ENCODE measurements at regions not wholly inside any gene's neighbourhood (a gene's known extent, or its start where the extent isn't known, plus 50 kb on each side); places are given as distances from the start of the nearest gene placed in this dataset.

GRCh38 chr5:130994496-130995253 is 170.4 kb downstream of the HINT1 start:
- H3K4me3 Mint-ChIP-seq, result no peak overlapping the region
- no peak for ATAC-seq (replicated peaks in 1 of 2)

GRCh38 chr5:130992621-130993020 is 172.4 kb downstream of the HINT1 start:
- Mint-ChIP-seq H3K4me1 (ENCODE audit: low read depth) (no peaks in the 10 kb centered on the region), H3K27me3 (ENCODE audit: low read depth) (no peaks in the 10 kb centered on the region), H3K4me3 (no peak overlapping the region), H3K27ac (no peak overlapping the region), H3K9me3 (no peaks in the 10 kb centered on the region), H3K36me3 (ENCODE audit: insufficient read depth in 2 of 2) (no peaks in the 10 kb centered on the region)
- no peak for ATAC-seq (replicated peaks in 1 of 2)
- no peak for DNase-seq

More at GRCh38 chr5:130994496-130995253, 170.4 kb downstream of the HINT1 start:
- Mint-ChIP-seq H3K36me3 (ENCODE audit: insufficient read depth in 2 of 2) (no peaks in the 10 kb centered on the region), H3K9me3 (no peaks in the 10 kb centered on the region), H3K4me1 (ENCODE audit: low read depth) (no peaks in the 10 kb centered on the region), H3K27me3 (ENCODE audit: low read depth) (no peaks in the 10 kb centered on the region), H3K27ac (no peak overlapping the region)
- no peak for DNase-seq

GRCh38 chr5:130992095-130992494 is 173.0 kb downstream of the HINT1 start:
- ATAC-seq (replicated peaks in 1 of 2) (no peak), DNase-seq (no peak)
- no peak overlapping the region for H3K27ac Mint-ChIP-seq
- no peaks in the 10 kb centered on the region for H3K36me3 Mint-ChIP-seq (ENCODE audit: insufficient read depth in 2 of 2)
- no peaks in the 10 kb centered on the region for H3K27me3 Mint-ChIP-seq (ENCODE audit: low read depth)
- H3K4me1 Mint-ChIP-seq (ENCODE audit: low read depth), result no peaks in the 10 kb centered on the region
- no peak overlapping the region for H3K4me3 Mint-ChIP-seq
- no peaks in the 10 kb centered on the region for H3K9me3 Mint-ChIP-seq

- Mint-ChIP-seq H3K27ac (no peak overlapping the region), H3K27me3 (ENCODE audit: low read depth) (peaks cover 4% of the 10 kb centered on the region), H3K9me3 (peaks cover 0 to 5% of the 10 kb centered on the region in 2 donors), H3K36me3 (ENCODE audit: insufficient read depth in 2 of 2) (peaks cover 0 to 2% of the 10 kb centered on the region in 2 donors), H3K4me1 (ENCODE audit: low read depth) (no peaks in the 10 kb centered on the region), H3K4me3 (no peak overlapping the region)
- DNase-seq, result no peak
- ATAC-seq (replicated peaks in 1 of 2), result no peak
Measured at GRCh38 chr5:130985776-130986175, 179.3 kb downstream of the HINT1 start.

GRCh38 chr5:130981663-130982062 is 183.4 kb downstream of the HINT1 start:
- H3K36me3 Mint-ChIP-seq (ENCODE audit: insufficient read depth in 2 of 2), result peaks cover 0 to 2% of the 10 kb centered on the region in 2 donors
- peaks cover 2 to 5% of the 10 kb centered on the region in 2 donors for H3K9me3 Mint-ChIP-seq
- peaks cover 5% of the 10 kb centered on the region for H3K27me3 Mint-ChIP-seq (ENCODE audit: low read depth)
- H3K4me1 Mint-ChIP-seq (ENCODE audit: low read depth), result no peaks in the 10 kb centered on the region
- ATAC-seq (replicated peaks in 1 of 2) (no peak), DNase-seq (no peak)
- H3K4me3 Mint-ChIP-seq, result no peak overlapping the region
- H3K27ac Mint-ChIP-seq, result no peak overlapping the region

- peaks cover 17% of the 10 kb centered on the region for H3K27me3 Mint-ChIP-seq (ENCODE audit: low read depth)
- DNase-seq (no peak), ATAC-seq (replicated peaks in 1 of 2) (no peak)
- H3K4me3 Mint-ChIP-seq, result no peak overlapping the region
- no peak overlapping the region for H3K27ac Mint-ChIP-seq
- H3K4me1 Mint-ChIP-seq (ENCODE audit: low read depth), result no peaks in the 10 kb centered on the region
- peaks cover 0 to 2% of the 10 kb centered on the region in 2 donors for H3K36me3 Mint-ChIP-seq (ENCODE audit: insufficient read depth in 2 of 2)
- peaks cover 2 to 5% of the 10 kb centered on the region in 2 donors for H3K9me3 Mint-ChIP-seq
Measured at GRCh38 chr5:130978475-130978874, 186.6 kb downstream of the HINT1 start.

GRCh38 chr5:130976493-130976892 is 188.6 kb downstream of the HINT1 start:
- Mint-ChIP-seq H3K4me1 (ENCODE audit: low read depth) (no peaks in the 10 kb centered on the region), H3K4me3 (no peak overlapping the region), H3K9me3 (peaks cover 2 to 3% of the 10 kb centered on the region in 2 donors), H3K27me3 (ENCODE audit: low read depth) (peaks cover 22% of the 10 kb centered on the region), H3K27ac (no peak overlapping the region), H3K36me3 (ENCODE audit: insufficient read depth in 2 of 2) (peaks cover 0 to 2% of the 10 kb centered on the region in 2 donors)
- DNase-seq (no peak), ATAC-seq (replicated peaks in 1 of 2) (no peak)

GRCh38 chr5:130975847-130976246 is 189.2 kb downstream of the HINT1 start:
- Mint-ChIP-seq H3K9me3 (peaks cover 2 to 3% of the 10 kb centered on the region in 2 donors), H3K4me3 (no peak overlapping the region), H3K4me1 (ENCODE audit: low read depth) (no peaks in the 10 kb centered on the region), H3K36me3 (ENCODE audit: insufficient read depth in 2 of 2) (no peaks in the 10 kb centered on the region), H3K27ac (no peak overlapping the region), H3K27me3 (ENCODE audit: low read depth) (peaks cover 18% of the 10 kb centered on the region)
- DNase-seq, result no peak
- ATAC-seq (replicated peaks in 1 of 2), result no peak

GRCh38 chr5:130975299-130975698 is 189.8 kb downstream of the HINT1 start:
- Mint-ChIP-seq H3K4me1 (ENCODE audit: low read depth) (no peaks in the 10 kb centered on the region), H3K9me3 (peaks cover 2 to 3% of the 10 kb centered on the region in 2 donors), H3K27ac (no peak overlapping the region), H3K36me3 (ENCODE audit: insufficient read depth in 2 of 2) (no peaks in the 10 kb centered on the region), H3K27me3 (ENCODE audit: low read depth) (peaks cover 17% of the 10 kb centered on the region), H3K4me3 (no peak overlapping the region)
- DNase-seq (no peak), ATAC-seq (replicated peaks in 1 of 2) (no peak)

- Mint-ChIP-seq H3K27me3 (ENCODE audit: low read depth) (peaks cover 17% of the 10 kb centered on the region), H3K9me3 (peaks cover 2% of the 10 kb centered on the region in 2 donors), H3K4me3 (no peak overlapping the region), H3K36me3 (ENCODE audit: insufficient read depth in 2 of 2) (no peaks in the 10 kb centered on the region), H3K27ac (no peak overlapping the region), H3K4me1 (ENCODE audit: low read depth) (no peaks in the 10 kb centered on the region)
- ATAC-seq (replicated peaks in 1 of 2) (no peak), DNase-seq (no peak)
Measured at GRCh38 chr5:130974021-130974683, 190.9 kb downstream of the HINT1 start.

GRCh38 chr5:130966990-130967525 is 198.0 kb downstream of the HINT1 start:
- no peak for DNase-seq
- H3K27ac Mint-ChIP-seq, result peak overlapping the region; percentile 60
- H3K4me3 Mint-ChIP-seq, result no peak overlapping the region
- peaks cover 4 to 6% of the 10 kb centered on the region in 2 donors for H3K36me3 Mint-ChIP-seq (ENCODE audit: insufficient read depth in 2 of 2)
- no peaks in the 10 kb centered on the region for H3K27me3 Mint-ChIP-seq (ENCODE audit: low read depth)
- no peak for ATAC-seq (replicated peaks in 1 of 2)
- H3K9me3 Mint-ChIP-seq, result peaks cover 5 to 7% of the 10 kb centered on the region in 2 donors
- H3K4me1 Mint-ChIP-seq (ENCODE audit: low read depth), result no peaks in the 10 kb centered on the region

GRCh38 chr5:130965920-130966319 is 199.1 kb downstream of the HINT1 start:
- DNase-seq (no peak), ATAC-seq (replicated peaks in 1 of 2) (no peak)
- Mint-ChIP-seq H3K36me3 (ENCODE audit: insufficient read depth in 2 of 2) (peaks cover 4 to 7% of the 10 kb centered on the region in 2 donors), H3K4me3 (no peak overlapping the region), H3K27ac (no peak overlapping the region), H3K4me1 (ENCODE audit: low read depth) (no peaks in the 10 kb centered on the region), H3K27me3 (ENCODE audit: low read depth) (no peaks in the 10 kb centered on the region), H3K9me3 (peaks cover 5 to 6% of the 10 kb centered on the region in 2 donors)

- no peak overlapping the region for H3K27ac Mint-ChIP-seq
- H3K36me3 Mint-ChIP-seq (ENCODE audit: insufficient read depth in 2 of 2), result peaks cover 4 to 7% of the 10 kb centered on the region in 2 donors
- no peak overlapping the region for H3K4me3 Mint-ChIP-seq
- H3K27me3 Mint-ChIP-seq (ENCODE audit: low read depth), result no peaks in the 10 kb centered on the region
- ATAC-seq (replicated peaks in 1 of 2) (no peak), DNase-seq (no peak)
- H3K9me3 Mint-ChIP-seq, result peaks cover 5 to 6% of the 10 kb centered on the region in 2 donors
- no peaks in the 10 kb centered on the region for H3K4me1 Mint-ChIP-seq (ENCODE audit: low read depth)
Measured at GRCh38 chr5:130965360-130965759, 199.7 kb downstream of the HINT1 start.
